HL-60 (cell line): ENCODE measurements at regions not wholly inside any gene's neighbourhood (a gene's known extent, or its start where the extent isn't known, plus 50 kb on each side); places are given as distances from the start of the nearest gene placed in this dataset.
"Not testable (repeated sequence)": the region's sequence is repeated elsewhere in the genome, so short reads cannot be mapped to it uniquely, and the experiment has no call there.

Experiments used
- CTCF ChIP-seq: IDR thresholded peaks from one replicate; pipeline ENCODE4 v1.5.1; 2011; ENCODE audit warnings: low read length, control low read depth, inconsistent platforms; ENCODE audit not compliant: insufficient read depth
- GABPA ChIP-seq: IDR thresholded peaks from 2 replicates; pipeline ENCODE4 v1.6.1; 2012; ENCODE audit warnings: low read depth
- SPI1 ChIP-seq: IDR thresholded peaks from 2 replicates; pipeline ENCODE4 v1.6.1; 2012; ENCODE audit warnings: low read depth, mild to moderate bottlenecking, borderline replicate concordance

DNA sequence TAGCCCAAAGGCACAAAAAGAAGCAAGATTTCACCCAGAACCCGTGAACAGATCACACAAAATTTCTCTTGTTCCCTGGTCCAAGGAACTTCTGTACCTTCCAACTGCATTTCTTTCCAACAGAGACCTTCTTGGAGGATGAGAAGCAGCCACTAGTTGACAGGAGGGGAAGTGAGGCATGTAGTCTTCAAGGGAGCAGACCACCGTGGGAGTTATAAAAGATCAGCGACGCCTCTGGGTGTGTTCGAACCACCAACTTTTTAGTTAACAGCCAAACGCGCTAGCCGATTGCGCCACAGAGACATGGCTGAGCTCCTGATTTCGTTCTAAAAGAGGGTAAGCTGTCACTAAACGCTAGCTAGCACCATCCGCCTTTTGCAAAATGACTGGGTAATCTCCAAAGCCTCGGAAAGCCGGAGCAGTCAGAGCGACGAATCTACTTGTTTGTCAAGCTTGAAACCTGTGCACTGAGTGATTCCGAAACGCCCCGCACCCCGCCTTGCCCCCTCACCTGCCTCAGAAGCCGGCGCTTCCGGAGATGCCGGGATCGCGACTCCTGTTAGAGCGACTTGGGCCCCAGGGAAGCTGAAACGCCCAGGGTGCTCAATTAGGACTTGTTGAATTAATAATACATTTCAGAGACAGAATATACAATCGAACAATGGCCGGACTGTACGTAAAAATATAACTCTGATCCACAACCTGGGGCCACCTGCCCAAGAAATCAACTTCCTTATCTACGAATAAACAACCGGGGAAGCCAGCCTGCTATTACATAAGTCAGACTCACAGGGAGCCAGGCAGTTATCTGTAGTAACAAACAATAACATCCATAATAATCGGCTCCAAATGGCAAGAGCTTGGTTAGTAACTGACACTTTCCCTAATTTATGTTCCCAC, 140.1 kb downstream of the FAM72C start:
- TF ChIP-seq CTCF, SPI1, GABPA: not testable (repeated sequence)
